Heart left ventricle (tissue), 16 donors: ENCODE measurements at regions not wholly inside any gene's neighbourhood (a gene's known extent, or its start where the extent isn't known, plus 50 kb on each side); places are given as distances from the start of the nearest gene placed in this dataset.

Experiments
- ATAC-seq, 4 donors: fragments of 200-7000 bp; cut with Tn5 transposase; one replicate each; pipeline ENCODE4 v1.9.1; 2020 to 2022; ENCODE audit warnings: moderate library complexity in 4 of 4, mild to moderate bottlenecking in 3 of 4, moderate number of reproducible peaks in 1 of 4
- DNase-seq, 5 donors: peaks; one replicate each; pipeline ENCODE4 v3.0.0-alpha.2; 2020
- H3K27ac ChIP-seq, 12 donors: fragments of 200-600 bp; sonication (generic) in 4 of 12; one replicate each; pipeline versions ENCODE4 v1.5.0 to v1.8.0; 2016 to 2022; ENCODE audit warnings: mild to moderate bottlenecking in 2 of 12
- H3K27me3 ChIP-seq, 9 donors: fragments of 200-600 bp; sonication (generic) in 2 of 9; one replicate each; pipeline versions ENCODE4 v1.5.1 to v1.8.0; 2016 to 2022; ENCODE audit warnings: mild to moderate bottlenecking in 3 of 9
- H3K36me3 ChIP-seq, 9 donors: fragments of 200-600 bp; sonication (generic) in 2 of 9; one replicate each; pipeline versions ENCODE4 v1.5.0 to v1.8.0; 2018 to 2022; ENCODE audit warnings: mild to moderate bottlenecking in 2 of 9
- H3K4me1 ChIP-seq, 12 donors: fragments of 200-600 bp; sonication (generic) in 4 of 12; one replicate each; pipeline versions ENCODE4 v1.5.0 to v1.8.0; 2016 to 2022; ENCODE audit warnings: mild to moderate bottlenecking in 3 of 12
- H3K4me3 ChIP-seq, 12 donors: fragments of 200-600 bp; sonication (generic) in 4 of 12; one replicate each; pipeline versions ENCODE4 v1.5.0 to v1.8.0; 2017 to 2022; ENCODE audit warnings: mild to moderate bottlenecking in 9 of 12, moderate library complexity in 4 of 12
- H3K9me3 ChIP-seq, 12 donors: fragments of 200-600 bp; sonication (generic) in 4 of 12; one replicate each; pipeline versions ENCODE4 v1.5.0 to v1.8.0; 2016 to 2022; ENCODE audit warnings: mild to moderate bottlenecking in 1 of 12
- POLR2A ChIP-seq, 2 donors: fragments of 450-650 bp; IDR thresholded peaks; one replicate each; pipeline ENCODE4 v1.6.1; 2017; ENCODE audit warnings: antibody characterized with exemption in 2 of 2, mild to moderate bottlenecking in 2 of 2, moderate library complexity in 2 of 2
- WGBS, 4 donors: extraction: QIAGEN DNeasy Blood & Tissue Kit in 2 of 4; methylation state at CpG; one replicate each; pipeline versions ENCODE4 v1.1.5 to v1.1.7; 2013 to 2018; 5-methylcytosine and 5-hydroxymethylcytosine counted together
- intact Hi-C, 10 donors: fragments of 100-400 bp; cut with DNase I; formaldehyde crosslinking; loops; one replicate each; pipeline versions ENCODE4 v1.11.1 to v1.14.2; 2022
- TF ChIP-seq, protein P1 (sequence below), 12 donors: fragments of 200-600 bp; sonication (generic) in 4 of 12; IDR thresholded peaks; one replicate each; pipeline versions ENCODE4 v1.5.0 to v1.8.0; 2018 to 2022; ENCODE audit warnings: antibody characterized with exemption in 12 of 12, mild to moderate bottlenecking in 5 of 12
- donor health status: ischemic (EF 13 %, LVEDD 7.1; RV severe dilation, severe dysfunction).
- donor health status: healthy with polysubstance abuse.
- donor health status: DM: no; HTN: yes; CAD: no.
- donor health status: DM: no; HTN: no; CAD: no.
- donor health status: ischemic (EF 25% LVEDD 6.9; RV normal size, moderate dysfunction).
- donor health status: ischemic (EF 25% LVEDD 5.7; RV mildly dilated, moderate dysfunction).
- donor health status: healthy.
- donor health status: DM: yes; HTN: yes; CAD: no.
- donor health status: ischemic (EF 35%, LVEDD 5.7; RV mildly dilated, moderate dysfunction).
- donor health status: nonischemic (EF 11% LVEDD 7.7; RV severe dilation, severe dysfunction).
- donor health status: DM: yes; HTN: yes; CAD: no.
- donor health status: PGD.
- donor health status: ischemic (EF 29% LVEDD 5.4; RV normal size, mild dysfunction).
- donor health status: nonischemic (EF 23%, LVEDD 6.1; RV moderate dilation, normal function).

- no peaks in the 10 kb centered on the region for H3K9me3 ChIP-seq
- DNase-seq (no peak), ATAC-seq (no peak)
- no peak for TF ChIP-seq POLR2A (IDR thresholded peaks at IDR 0.05)
- TF ChIP-seq, protein P1, sequence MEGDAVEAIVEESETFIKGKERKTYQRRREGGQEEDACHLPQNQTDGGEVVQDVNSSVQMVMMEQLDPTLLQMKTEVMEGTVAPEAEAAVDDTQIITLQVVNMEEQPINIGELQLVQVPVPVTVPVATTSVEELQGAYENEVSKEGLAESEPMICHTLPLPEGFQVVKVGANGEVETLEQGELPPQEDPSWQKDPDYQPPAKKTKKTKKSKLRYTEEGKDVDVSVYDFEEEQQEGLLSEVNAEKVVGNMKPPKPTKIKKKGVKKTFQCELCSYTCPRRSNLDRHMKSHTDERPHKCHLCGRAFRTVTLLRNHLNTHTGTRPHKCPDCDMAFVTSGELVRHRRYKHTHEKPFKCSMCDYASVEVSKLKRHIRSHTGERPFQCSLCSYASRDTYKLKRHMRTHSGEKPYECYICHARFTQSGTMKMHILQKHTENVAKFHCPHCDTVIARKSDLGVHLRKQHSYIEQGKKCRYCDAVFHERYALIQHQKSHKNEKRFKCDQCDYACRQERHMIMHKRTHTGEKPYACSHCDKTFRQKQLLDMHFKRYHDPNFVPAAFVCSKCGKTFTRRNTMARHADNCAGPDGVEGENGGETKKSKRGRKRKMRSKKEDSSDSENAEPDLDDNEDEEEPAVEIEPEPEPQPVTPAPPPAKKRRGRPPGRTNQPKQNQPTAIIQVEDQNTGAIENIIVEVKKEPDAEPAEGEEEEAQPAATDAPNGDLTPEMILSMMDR (IDR thresholded peaks at IDR 0.05): no peak
- no peaks in the 10 kb centered on the region for H3K36me3 ChIP-seq
- WGBS, 4 donors: 55 to 79% (median 72%) methylated on average over 1 of the region's 1 CpG
- no peak overlapping the region for H3K4me3 ChIP-seq
- intact Hi-C loops: loop anchor here in 1 of 10 donors (10.0 kb wide), 1 partner anchor 62 kb away; no protein-coding TSS in a partner anchor
- H3K4me1 ChIP-seq: no peaks in the 10 kb centered on the region
- no peaks in the 10 kb centered on the region for H3K27me3 ChIP-seq
- H3K27ac ChIP-seq: no peak overlapping the region
These were observed 598.4 kb upstream of the SOX9 start for GRCh38 chr17:71522383-71522782.

DNA sequence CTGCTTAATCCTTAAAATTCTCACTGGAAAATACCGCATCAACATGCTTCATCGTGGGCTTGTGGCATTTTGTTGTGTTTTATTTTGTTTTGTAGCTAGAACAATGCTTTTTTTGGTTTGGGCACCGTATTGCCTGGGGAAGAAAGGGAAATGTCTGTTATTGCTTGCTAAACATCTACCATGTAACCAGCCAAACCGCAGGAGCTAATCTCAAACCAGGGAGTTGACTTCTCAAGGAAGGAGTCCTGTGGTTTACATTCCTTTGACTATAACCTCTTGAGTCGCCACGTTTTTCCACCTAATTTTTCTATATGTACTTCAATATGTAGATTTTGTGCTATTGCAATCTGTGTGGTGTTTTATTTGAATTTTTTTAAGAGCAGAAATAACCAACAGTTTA lies 593.5 kb upstream of the SOX9 start:
- no peak for DNase-seq
- H3K27me3 ChIP-seq: no peaks in the 10 kb centered on the region
- no peaks in the 10 kb centered on the region for H3K36me3 ChIP-seq
- no peaks in the 10 kb centered on the region for H3K9me3 ChIP-seq
- no peak overlapping the region for H3K27ac ChIP-seq
- 70 to 82% (median 75%) methylated on average over 6 of the region's 6 CpGs for WGBS, 4 donors
- H3K4me1 ChIP-seq: no peaks in the 10 kb centered on the region
- no peak for TF ChIP-seq POLR2A (IDR thresholded peaks at IDR 0.05)
- TF ChIP-seq, protein P1 (IDR thresholded peaks at IDR 0.05): no peak
- H3K4me3 ChIP-seq: no peak overlapping the region
- no peak for ATAC-seq
- intact Hi-C loops: loop anchor here in 1 of 10 donors (10.0 kb wide), 1 partner anchor 57 kb away; no protein-coding TSS in a partner anchor

- no peak overlapping the region for H3K27ac ChIP-seq
- H3K4me1 ChIP-seq: no peaks in the 10 kb centered on the region
- ATAC-seq (no peak), DNase-seq (no peak)
- no peak overlapping the region for H3K4me3 ChIP-seq
- no peaks in the 10 kb centered on the region for H3K36me3 ChIP-seq
- H3K9me3 ChIP-seq: no peaks in the 10 kb centered on the region
- no peaks in the 10 kb centered on the region for H3K27me3 ChIP-seq
- intact Hi-C loops: loop anchor here in 1 of 10 donors (10.0 kb wide), 1 partner anchor 57 kb away; no protein-coding TSS in a partner anchor
- TF ChIP-seq, protein P1 (IDR thresholded peaks at IDR 0.05): no peak
- TF ChIP-seq POLR2A (IDR thresholded peaks at IDR 0.05): no peak
These were observed 592.6 kb upstream of the SOX9 start for GRCh38 chr17:71528210-71528609.

- WGBS, 4 donors: 61 to 89% (median 74%) methylated on average over 2 of the region's 2 CpGs
- H3K4me1 ChIP-seq: no peaks in the 10 kb centered on the region
- H3K27me3 ChIP-seq: no peaks in the 10 kb centered on the region
- no peaks in the 10 kb centered on the region for H3K9me3 ChIP-seq
- DNase-seq (no peak), ATAC-seq (no peak)
- TF ChIP-seq, protein P1 (IDR thresholded peaks at IDR 0.05): no peak
- no peak for TF ChIP-seq POLR2A (IDR thresholded peaks at IDR 0.05)
- no peak overlapping the region for H3K4me3 ChIP-seq
- no peaks in the 10 kb centered on the region for H3K36me3 ChIP-seq
- intact Hi-C loops: no loop called here
- H3K27ac ChIP-seq: no peak overlapping the region
These were observed 590.6 kb upstream of the SOX9 start for GRCh38 chr17:71530248-71530647.
